ENCODE measurements at regions not wholly inside any gene's neighbourhood (a gene's known extent, or its start where the extent isn't known, plus 50 kb on each side); places are given as distances from the start of the nearest gene placed in this dataset.
"Not testable (repeated sequence)": the region's sequence is repeated elsewhere in the genome, so short reads cannot be mapped to it uniquely, and the experiment has no call there.

DNA sequence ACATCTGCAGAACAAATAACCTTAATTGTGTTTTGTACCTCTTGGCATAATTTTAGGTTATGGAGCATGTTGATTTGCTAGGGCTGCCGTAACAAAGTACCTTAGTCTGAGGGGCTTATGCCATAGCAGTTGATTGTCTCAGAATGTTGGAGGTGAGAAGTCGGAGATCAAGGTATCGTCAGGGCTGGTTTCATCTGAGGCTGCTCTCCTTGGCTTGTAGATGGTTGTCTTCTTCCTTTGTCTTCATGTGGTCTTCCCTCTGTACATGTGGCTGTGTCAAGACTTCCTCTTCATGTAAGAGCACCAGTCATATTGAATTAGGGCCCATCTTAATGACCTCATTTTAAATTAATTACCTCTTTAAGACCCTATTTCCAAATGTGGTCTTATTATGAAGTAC, 64.4 kb upstream of the PTHLH start:
- TF ChIP-seq, protein P1, sequence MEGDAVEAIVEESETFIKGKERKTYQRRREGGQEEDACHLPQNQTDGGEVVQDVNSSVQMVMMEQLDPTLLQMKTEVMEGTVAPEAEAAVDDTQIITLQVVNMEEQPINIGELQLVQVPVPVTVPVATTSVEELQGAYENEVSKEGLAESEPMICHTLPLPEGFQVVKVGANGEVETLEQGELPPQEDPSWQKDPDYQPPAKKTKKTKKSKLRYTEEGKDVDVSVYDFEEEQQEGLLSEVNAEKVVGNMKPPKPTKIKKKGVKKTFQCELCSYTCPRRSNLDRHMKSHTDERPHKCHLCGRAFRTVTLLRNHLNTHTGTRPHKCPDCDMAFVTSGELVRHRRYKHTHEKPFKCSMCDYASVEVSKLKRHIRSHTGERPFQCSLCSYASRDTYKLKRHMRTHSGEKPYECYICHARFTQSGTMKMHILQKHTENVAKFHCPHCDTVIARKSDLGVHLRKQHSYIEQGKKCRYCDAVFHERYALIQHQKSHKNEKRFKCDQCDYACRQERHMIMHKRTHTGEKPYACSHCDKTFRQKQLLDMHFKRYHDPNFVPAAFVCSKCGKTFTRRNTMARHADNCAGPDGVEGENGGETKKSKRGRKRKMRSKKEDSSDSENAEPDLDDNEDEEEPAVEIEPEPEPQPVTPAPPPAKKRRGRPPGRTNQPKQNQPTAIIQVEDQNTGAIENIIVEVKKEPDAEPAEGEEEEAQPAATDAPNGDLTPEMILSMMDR (conservative IDR thresholded peaks at IDR 0.05) = no peak
- Mint-ChIP-seq H3K27ac (ENCODE audit: unreplicated experiment) (no peak overlapping the region), H3K9me3 (no peaks in the 10 kb centered on the region), H3K4me3 (no peak overlapping the region), H3K4me1 (no peaks in the 10 kb centered on the region), H3K36me3 (ENCODE audit: low read depth) (no peaks in the 10 kb centered on the region), H3K27me3 (ENCODE audit: low read depth) (no peaks in the 10 kb centered on the region)
- DNase-seq (ENCODE audit: low read depth, low spot score) = no peak

GRCh38 chr12:28040246-28040645, 67.7 kb upstream of the PTHLH start:
- no peak overlapping the region for H3K4me3 Mint-ChIP-seq
- H3K9me3 Mint-ChIP-seq = no peaks in the 10 kb centered on the region
- DNase-seq (ENCODE audit: low read depth, low spot score) = no peak
- no peaks in the 10 kb centered on the region for H3K27me3 Mint-ChIP-seq (ENCODE audit: low read depth)
- H3K36me3 Mint-ChIP-seq (ENCODE audit: low read depth) = no peaks in the 10 kb centered on the region
- no peaks in the 10 kb centered on the region for H3K4me1 Mint-ChIP-seq
- H3K27ac Mint-ChIP-seq (ENCODE audit: unreplicated experiment) = no peak overlapping the region
- TF ChIP-seq, protein P1 (conservative IDR thresholded peaks at IDR 0.05) = no peak

GRCh38 chr12:28046600-28046999, 74.1 kb upstream of the PTHLH start:
- H3K36me3 Mint-ChIP-seq (ENCODE audit: low read depth); H3K27ac Mint-ChIP-seq (ENCODE audit: unreplicated experiment); H3K9me3 Mint-ChIP-seq; H3K4me3 Mint-ChIP-seq; H3K4me1 Mint-ChIP-seq; DNase-seq (ENCODE audit: low read depth, low spot score); H3K27me3 Mint-ChIP-seq (ENCODE audit: low read depth): not testable (repeated sequence)

GRCh38 chr12:28050606-28051005, 78.1 kb upstream of the PTHLH start:
- Mint-ChIP-seq H3K27ac (ENCODE audit: unreplicated experiment) (no peak overlapping the region), H3K4me3 (no peak overlapping the region), H3K36me3 (ENCODE audit: low read depth) (peaks cover 2% of the 10 kb centered on the region), H3K27me3 (ENCODE audit: low read depth) (no peaks in the 10 kb centered on the region), H3K4me1 (peaks cover 6% of the 10 kb centered on the region), H3K9me3 (peaks cover 3% of the 10 kb centered on the region)
- DNase-seq (ENCODE audit: low read depth, low spot score) = no peak
- TF ChIP-seq, protein P1 (conservative IDR thresholded peaks at IDR 0.05) = no peak

GRCh38 chr12:28051516-28052354, 79.2 kb upstream of the PTHLH start:
- H3K27ac Mint-ChIP-seq (ENCODE audit: unreplicated experiment) = no peak overlapping the region
- H3K9me3 Mint-ChIP-seq = no peaks in the 10 kb centered on the region
- H3K36me3 Mint-ChIP-seq (ENCODE audit: low read depth) = no peaks in the 10 kb centered on the region
- H3K4me1 Mint-ChIP-seq = peaks cover 6% of the 10 kb centered on the region
- H3K4me3 Mint-ChIP-seq = no peak overlapping the region
- no peak for DNase-seq (ENCODE audit: low read depth, low spot score)
- no peaks in the 10 kb centered on the region for H3K27me3 Mint-ChIP-seq (ENCODE audit: low read depth)
- TF ChIP-seq, protein P1 (conservative IDR thresholded peaks at IDR 0.05) = no peak

DNA sequence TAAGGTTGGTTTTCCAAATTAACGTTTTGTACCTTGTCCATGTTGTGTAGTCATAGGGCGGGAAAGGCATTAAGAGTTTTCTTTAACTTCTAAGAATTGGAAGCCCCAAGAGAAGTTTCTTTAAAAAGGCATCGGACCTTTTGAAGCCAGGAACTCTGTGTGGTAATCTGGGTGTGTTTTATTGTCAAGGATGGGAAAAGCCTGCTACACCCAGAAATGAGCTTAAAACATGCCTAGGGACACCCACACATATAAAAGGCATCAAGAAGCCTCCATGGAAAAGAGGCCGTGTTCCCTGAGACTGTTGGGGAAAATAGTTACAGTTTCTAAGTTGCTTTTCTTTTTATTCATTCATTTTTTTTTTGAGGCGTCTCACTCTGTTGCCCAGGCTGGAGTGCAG, 81.0 kb upstream of the PTHLH start:
- no peaks in the 10 kb centered on the region for H3K27me3 Mint-ChIP-seq (ENCODE audit: low read depth)
- H3K4me3 Mint-ChIP-seq = no peak overlapping the region
- TF ChIP-seq, protein P1 (conservative IDR thresholded peaks at IDR 0.05) = no peak
- no peaks in the 10 kb centered on the region for H3K9me3 Mint-ChIP-seq
- no peaks in the 10 kb centered on the region for H3K36me3 Mint-ChIP-seq (ENCODE audit: low read depth)
- DNase-seq (ENCODE audit: low read depth, low spot score) = no peak
- H3K27ac Mint-ChIP-seq (ENCODE audit: unreplicated experiment) = no peak overlapping the region
- peaks cover 9% of the 10 kb centered on the region for H3K4me1 Mint-ChIP-seq

Data from neural crest cell (in vitro differentiated cells).